HK-2 (cell line): ENCODE measurements at regions not wholly inside any gene's neighbourhood (a gene's known extent, or its start where the extent isn't known, plus 50 kb on each side); places are given as distances from the start of the nearest gene placed in this dataset.

Source experiments
- DNase-seq: peaks from one replicate; pipeline ENCODE4 v3.0.0-alpha.2; 2018; ENCODE audit not compliant: unreplicated experiment

GRCh38 chr20:21575981-21576740 is 62.3 kb upstream of the NKX2-2 start:
- DNase-seq: no peak

GRCh38 chr20:21575167-21575566 is 61.3 kb upstream of the NKX2-2 start:
- DNase-seq: no peak

GRCh38 chr20:21574443-21574842 is 60.6 kb upstream of the NKX2-2 start:
- DNase-seq: no peak

- no peak for DNase-seq
Measured at GRCh38 chr20:21573259-21573658, 59.4 kb upstream of the NKX2-2 start.

- DNase-seq: peak; percentile 5
Measured at GRCh38 chr20:21571841-21572690, 58.2 kb upstream of the NKX2-2 start.

GRCh38 chr20:21570285-21570992 is 56.6 kb upstream of the NKX2-2 start:
- no peak for DNase-seq

- DNase-seq: no peak
Measured at GRCh38 chr20:21569586-21569985, 55.7 kb upstream of the NKX2-2 start.

GRCh38 chr20:21564127-21564773 is 50.4 kb upstream of the NKX2-2 start:
- DNase-seq: peak; percentile 2
